Natural killer cell treated with Interleukin-12 subunit alpha and Interleukin-12 subunit beta and Interleukin-15 and Interleukin-18, amount 100 ng/mL, for 72 hours (primary cell): ENCODE measurements at regions not wholly inside any gene's neighbourhood (a gene's known extent, or its start where the extent isn't known, plus 50 kb on each side); places are given as distances from the start of the nearest gene placed in this dataset.
"Not testable (repeated sequence)": the region's sequence is repeated elsewhere in the genome, so short reads cannot be mapped to it uniquely, and the experiment has no call there.

ENCODE experiments used
- ATAC-seq, 2 donors: fragments of 150-1000 bp; cut with Tn5 transposase in 1 of 2; sonication (Bioruptor Pico), chemical (Tn5 transposase) in 1 of 2; 2 replicates each; pipeline ENCODE4 v1.10.0; 2021
- DNase-seq: peaks from one replicate; pipeline ENCODE4 v3.0.0; 2022; ENCODE audit warnings: low spot score
- H3K27ac Mint-ChIP-seq, 2 donors: 1 replicate in 1 of 2; 2 replicates in 1 of 2; pipeline ENCODE4 v1.8.0; 2022; ENCODE audit warnings: mixed read lengths in 2 of 2, mild to moderate bottlenecking in 1 of 2, moderate library complexity in 1 of 2
- H3K27me3 Mint-ChIP-seq, 2 donors: 1 replicate in 1 of 2; 2 replicates in 1 of 2; pipeline ENCODE4 v1.8.0; 2022; ENCODE audit warnings: mixed read lengths in 2 of 2
- H3K36me3 Mint-ChIP-seq: one replicate; pipeline ENCODE4 v1.8.0; 2022; ENCODE audit warnings: mixed read lengths
- H3K4me1 Mint-ChIP-seq, 2 donors: 1 replicate in 1 of 2; 2 replicates in 1 of 2; pipeline ENCODE4 v1.8.0; 2022; ENCODE audit warnings: low read depth in 2 of 2, mixed read lengths in 2 of 2, mild to moderate bottlenecking in 1 of 2
- H3K4me3 Mint-ChIP-seq: one replicate; pipeline ENCODE4 v1.8.0; 2022; ENCODE audit warnings: mixed read lengths
- H3K9me3 Mint-ChIP-seq: 2 replicates; pipeline ENCODE4 v1.8.0; 2022; ENCODE audit warnings: mixed read lengths

GRCh38 chr22:45087802-45088201 lies 75.9 kb upstream of the NUP50 start:
- Mint-ChIP-seq H3K27me3 (peaks cover 16 to 17% of the 10 kb centered on the region in 2 donors), H3K27ac (no peak overlapping the region), H3K9me3 (no peaks in the 10 kb centered on the region), H3K36me3 (no peaks in the 10 kb centered on the region), H3K4me1 (peaks cover 0 to 4% of the 10 kb centered on the region in 2 donors), H3K4me3 (no peak overlapping the region)
- DNase-seq: no peak
- ATAC-seq: no peak

GRCh38 chr22:45088576-45088975 lies 75.1 kb upstream of the NUP50 start:
- H3K27ac Mint-ChIP-seq: no peak overlapping the region
- H3K4me3 Mint-ChIP-seq: no peak overlapping the region
- peaks cover 0 to 4% of the 10 kb centered on the region in 2 donors for H3K4me1 Mint-ChIP-seq
- H3K9me3 Mint-ChIP-seq: no peaks in the 10 kb centered on the region
- no peaks in the 10 kb centered on the region for H3K36me3 Mint-ChIP-seq
- DNase-seq (no peak), ATAC-seq (no peak)
- H3K27me3 Mint-ChIP-seq: peaks cover 11 to 14% of the 10 kb centered on the region in 2 donors

- no peak overlapping the region for H3K27ac Mint-ChIP-seq
- no peaks in the 10 kb centered on the region for H3K36me3 Mint-ChIP-seq
- no peak overlapping the region for H3K4me3 Mint-ChIP-seq
- H3K4me1 Mint-ChIP-seq: no peaks in the 10 kb centered on the region
- H3K9me3 Mint-ChIP-seq: no peaks in the 10 kb centered on the region
- DNase-seq (no peak), ATAC-seq (no peak)
- H3K27me3 Mint-ChIP-seq: peaks cover 0 to 10% of the 10 kb centered on the region in 2 donors
Measured at GRCh38 chr22:45090497-45090910, 73.2 kb upstream of the NUP50 start.

GRCh38 chr22:45091254-45091854 lies 72.4 kb upstream of the NUP50 start:
- peaks cover 5 to 10% of the 10 kb centered on the region in 2 donors for H3K27me3 Mint-ChIP-seq
- no peak overlapping the region for H3K4me3 Mint-ChIP-seq
- no peaks in the 10 kb centered on the region for H3K36me3 Mint-ChIP-seq
- H3K27ac Mint-ChIP-seq: no peak overlapping the region
- H3K4me1 Mint-ChIP-seq: peaks cover 0 to 2% of the 10 kb centered on the region in 2 donors
- no peaks in the 10 kb centered on the region for H3K9me3 Mint-ChIP-seq
- DNase-seq: no peak
- no peak for ATAC-seq

DNA sequence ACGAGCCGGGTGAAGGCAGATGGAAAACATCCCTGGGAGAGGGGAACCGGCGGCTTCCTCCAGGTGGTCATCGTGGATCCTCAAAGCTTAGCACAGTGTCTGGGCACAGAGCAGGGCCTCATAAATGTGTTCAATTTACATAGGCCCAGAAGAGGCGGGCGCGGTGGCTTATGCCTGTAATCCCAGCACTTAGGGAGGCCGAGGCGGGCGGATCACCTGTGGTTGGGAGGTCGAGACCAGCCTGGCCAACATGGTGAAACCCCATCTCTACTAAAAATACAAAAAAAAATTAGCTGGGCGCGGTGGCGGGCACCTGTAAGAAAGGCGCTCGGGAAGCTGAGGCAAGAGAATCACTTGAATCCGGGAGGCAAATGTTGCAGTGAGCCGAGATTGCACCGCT lies 71.8 kb upstream of the NUP50 start:
- not testable (repeated sequence) for H3K27ac Mint-ChIP-seq, H3K4me1 Mint-ChIP-seq, ATAC-seq, H3K9me3 Mint-ChIP-seq, H3K4me3 Mint-ChIP-seq, DNase-seq, H3K36me3 Mint-ChIP-seq
- peaks cover 9 to 11% of the 10 kb centered on the region in 2 donors for H3K27me3 Mint-ChIP-seq

DNA sequence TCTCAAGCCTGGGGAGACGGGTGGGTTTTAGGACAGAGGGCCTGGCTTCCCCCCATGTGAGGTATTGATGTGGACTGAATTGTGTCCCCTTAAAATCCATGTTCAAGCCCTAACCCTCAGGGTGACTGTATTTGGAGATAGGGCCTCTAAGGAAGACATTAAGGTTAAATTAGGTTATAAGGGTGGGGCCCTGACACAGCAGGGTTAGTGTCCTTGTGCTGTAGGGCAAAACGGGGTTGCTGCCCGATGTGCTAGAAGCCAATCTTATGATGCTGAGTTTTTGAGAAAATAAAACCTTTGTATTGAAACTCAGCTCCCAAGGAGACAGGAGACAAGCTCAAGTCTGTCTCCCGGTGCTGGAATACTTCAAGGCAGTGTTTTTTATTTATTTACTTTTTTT lies 71.1 kb upstream of the NUP50 start:
- Mint-ChIP-seq H3K27ac (no peak overlapping the region), H3K27me3 (peaks cover 16% of the 10 kb centered on the region in 2 donors), H3K4me3 (no peak overlapping the region), H3K9me3 (no peaks in the 10 kb centered on the region), H3K36me3 (no peaks in the 10 kb centered on the region), H3K4me1 (peaks cover 0 to 3% of the 10 kb centered on the region in 2 donors)
- no peak for DNase-seq
- ATAC-seq: no peak

DNA sequence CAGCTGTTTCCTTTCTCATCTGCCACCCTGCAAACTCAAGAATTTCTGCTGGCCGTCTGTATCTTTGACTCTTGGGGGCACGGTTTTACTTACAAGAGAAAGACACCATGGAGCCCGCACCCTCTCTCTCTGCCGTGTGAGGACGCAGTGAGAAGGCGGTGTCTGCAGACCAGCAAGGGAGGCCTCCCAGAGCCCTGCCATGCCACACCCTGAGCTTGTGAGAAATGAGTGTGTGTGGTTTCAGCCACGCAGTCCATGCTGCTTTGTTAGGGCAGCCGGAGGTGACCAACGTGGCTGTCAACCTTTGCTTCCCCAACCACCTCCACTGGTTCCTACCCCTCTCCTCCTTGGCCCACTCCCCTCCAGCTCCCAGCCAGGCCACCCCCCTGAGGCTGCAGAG lies 70.1 kb upstream of the NUP50 start:
- H3K4me3 Mint-ChIP-seq: no peak overlapping the region
- ATAC-seq: no peak
- no peaks in the 10 kb centered on the region for H3K9me3 Mint-ChIP-seq
- peaks cover 0 to 3% of the 10 kb centered on the region in 2 donors for H3K4me1 Mint-ChIP-seq
- no peaks in the 10 kb centered on the region for H3K36me3 Mint-ChIP-seq
- H3K27ac Mint-ChIP-seq: no peak overlapping the region
- H3K27me3 Mint-ChIP-seq: peaks cover 16% of the 10 kb centered on the region in 2 donors
- no peak for DNase-seq

GRCh38 chr22:45094081-45094720 lies 69.5 kb upstream of the NUP50 start:
- H3K9me3 Mint-ChIP-seq: no peaks in the 10 kb centered on the region
- no peak overlapping the region for H3K4me3 Mint-ChIP-seq
- peaks cover 0 to 3% of the 10 kb centered on the region in 2 donors for H3K4me1 Mint-ChIP-seq
- no peak for DNase-seq
- no peaks in the 10 kb centered on the region for H3K36me3 Mint-ChIP-seq
- peaks cover 16% of the 10 kb centered on the region in 2 donors for H3K27me3 Mint-ChIP-seq
- peak in 1 of 2 donors; percentile 32 for ATAC-seq
- H3K27ac Mint-ChIP-seq: no peak overlapping the region

- no peak for ATAC-seq
- no peak overlapping the region for H3K4me3 Mint-ChIP-seq
- H3K27me3 Mint-ChIP-seq: peaks cover 18 to 21% of the 10 kb centered on the region in 2 donors
- no peaks in the 10 kb centered on the region for H3K9me3 Mint-ChIP-seq
- H3K36me3 Mint-ChIP-seq: no peaks in the 10 kb centered on the region
- no peak overlapping the region for H3K27ac Mint-ChIP-seq
- no peak for DNase-seq
- peaks cover 0 to 3% of the 10 kb centered on the region in 2 donors for H3K4me1 Mint-ChIP-seq
Measured at GRCh38 chr22:45094825-45095224, 68.9 kb upstream of the NUP50 start.

DNA sequence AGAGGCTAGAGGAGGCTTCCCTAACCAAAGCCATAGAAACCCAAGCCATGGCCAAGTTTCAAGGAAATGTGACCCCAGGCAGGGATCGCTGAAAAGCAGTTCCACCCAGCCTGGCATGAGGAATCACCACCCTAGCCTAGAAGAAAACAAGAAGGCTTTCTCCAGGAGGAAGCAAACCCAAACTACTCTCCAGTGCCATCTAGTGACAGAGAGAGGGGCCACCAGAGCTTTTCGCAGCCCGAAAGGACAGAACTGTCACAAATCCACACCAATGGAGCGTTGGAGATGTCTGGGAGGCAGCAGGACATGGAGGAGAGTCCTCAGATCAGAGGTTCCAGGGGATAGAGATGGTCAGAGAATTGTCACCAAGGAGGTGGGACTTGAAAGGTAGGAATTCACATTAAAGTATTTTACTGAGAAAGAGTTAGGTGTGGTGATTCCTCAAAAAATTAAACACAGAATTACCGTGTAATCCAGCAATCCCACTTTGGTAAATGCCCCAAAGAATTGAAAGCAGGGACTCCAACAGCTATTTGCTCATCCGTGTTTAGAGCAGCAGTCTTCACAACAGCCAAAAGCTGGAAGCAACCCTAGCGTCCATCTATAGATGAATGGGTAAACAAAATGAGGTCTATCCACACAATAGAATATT lies 67.3 kb upstream of the NUP50 start:
- ATAC-seq (peak in 1 of 2 donors; percentile 50), DNase-seq (no peak)
- peaks cover 0 to 3% of the 10 kb centered on the region in 2 donors for H3K4me1 Mint-ChIP-seq
- H3K4me3 Mint-ChIP-seq: no peak overlapping the region
- peaks cover 20 to 32% of the 10 kb centered on the region in 2 donors for H3K27me3 Mint-ChIP-seq
- H3K27ac Mint-ChIP-seq: no peak overlapping the region
- H3K9me3 Mint-ChIP-seq: no peaks in the 10 kb centered on the region
- H3K36me3 Mint-ChIP-seq: no peaks in the 10 kb centered on the region

DNA sequence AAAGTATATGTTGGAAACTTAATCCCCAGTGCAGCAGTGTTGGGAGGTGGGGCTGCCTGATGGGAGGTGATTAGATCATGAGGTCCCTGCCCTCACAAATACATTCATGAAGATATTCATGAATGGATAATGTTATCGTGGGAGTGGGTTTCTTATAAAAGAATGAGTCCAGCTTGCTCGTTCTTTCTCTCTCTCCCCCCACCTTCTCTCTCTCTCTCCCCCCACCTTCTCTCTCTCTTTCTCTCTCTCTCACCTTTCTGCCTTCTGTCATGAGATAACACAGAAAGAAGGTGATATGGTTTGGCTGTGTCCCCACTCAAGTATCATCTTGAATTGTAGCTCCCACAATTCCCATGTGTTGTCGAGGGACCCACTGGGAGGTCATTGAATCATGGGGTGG lies 66.7 kb upstream of the NUP50 start:
- Mint-ChIP-seq H3K4me3 (no peak overlapping the region), H3K4me1 (peaks cover 0 to 3% of the 10 kb centered on the region in 2 donors), H3K27ac (no peak overlapping the region), H3K36me3 (no peaks in the 10 kb centered on the region), H3K9me3 (no peaks in the 10 kb centered on the region), H3K27me3 (peaks cover 20 to 32% of the 10 kb centered on the region in 2 donors)
- DNase-seq: no peak
- no peak for ATAC-seq

DNA sequence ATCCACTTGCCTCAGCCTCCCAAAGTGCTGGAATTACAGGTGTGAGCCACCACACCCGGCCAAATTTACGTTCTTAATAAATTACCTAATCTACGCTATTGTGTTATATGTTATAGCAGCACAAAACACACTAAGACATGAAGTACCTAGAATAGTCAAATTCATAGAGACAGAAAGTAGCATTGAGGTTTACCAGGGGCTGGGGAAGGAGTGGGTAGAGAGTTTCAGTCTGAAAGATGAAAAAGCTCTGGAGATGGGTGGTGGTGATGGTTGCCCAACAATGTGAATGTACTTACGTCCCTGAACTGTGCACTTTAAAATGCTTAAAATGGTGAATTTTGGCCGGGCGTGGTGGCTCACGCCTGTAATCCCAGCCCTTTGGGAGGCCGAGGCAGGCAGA lies 65.7 kb upstream of the NUP50 start:
- ATAC-seq (no peak), DNase-seq (no peak)
- Mint-ChIP-seq H3K27me3 (peaks cover 27 to 35% of the 10 kb centered on the region in 2 donors), H3K27ac (no peak overlapping the region), H3K4me1 (peaks cover 0 to 3% of the 10 kb centered on the region in 2 donors), H3K9me3 (no peaks in the 10 kb centered on the region), H3K4me3 (no peak overlapping the region), H3K36me3 (no peaks in the 10 kb centered on the region)

DNA sequence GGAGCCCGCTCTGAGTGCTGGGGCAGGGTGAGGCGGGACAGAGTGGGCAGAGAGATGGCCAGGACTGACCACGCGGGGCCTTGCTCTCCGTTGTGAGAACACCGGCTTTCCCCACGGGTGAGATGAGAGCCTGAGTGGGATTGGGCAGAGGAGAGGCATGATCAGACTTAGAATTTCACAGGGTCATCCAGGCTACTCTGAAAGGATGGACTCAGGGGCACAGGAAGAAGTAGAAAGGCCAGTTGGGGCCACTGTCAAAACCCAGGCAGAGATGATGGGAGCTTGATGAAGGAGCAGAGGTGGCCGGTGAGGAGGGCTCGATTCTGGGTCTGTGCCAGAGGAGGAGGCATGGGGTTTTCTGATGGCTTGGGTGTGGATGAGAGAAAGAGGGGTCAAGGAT lies 63.8 kb upstream of the NUP50 start:
- no peaks in the 10 kb centered on the region for H3K9me3 Mint-ChIP-seq
- H3K4me1 Mint-ChIP-seq: peaks cover 0 to 3% of the 10 kb centered on the region in 2 donors
- peaks cover 24 to 38% of the 10 kb centered on the region in 2 donors for H3K27me3 Mint-ChIP-seq
- H3K4me3 Mint-ChIP-seq: no peak overlapping the region
- H3K36me3 Mint-ChIP-seq: no peaks in the 10 kb centered on the region
- no peak overlapping the region for H3K27ac Mint-ChIP-seq
- DNase-seq (no peak), ATAC-seq (no peak)

DNA sequence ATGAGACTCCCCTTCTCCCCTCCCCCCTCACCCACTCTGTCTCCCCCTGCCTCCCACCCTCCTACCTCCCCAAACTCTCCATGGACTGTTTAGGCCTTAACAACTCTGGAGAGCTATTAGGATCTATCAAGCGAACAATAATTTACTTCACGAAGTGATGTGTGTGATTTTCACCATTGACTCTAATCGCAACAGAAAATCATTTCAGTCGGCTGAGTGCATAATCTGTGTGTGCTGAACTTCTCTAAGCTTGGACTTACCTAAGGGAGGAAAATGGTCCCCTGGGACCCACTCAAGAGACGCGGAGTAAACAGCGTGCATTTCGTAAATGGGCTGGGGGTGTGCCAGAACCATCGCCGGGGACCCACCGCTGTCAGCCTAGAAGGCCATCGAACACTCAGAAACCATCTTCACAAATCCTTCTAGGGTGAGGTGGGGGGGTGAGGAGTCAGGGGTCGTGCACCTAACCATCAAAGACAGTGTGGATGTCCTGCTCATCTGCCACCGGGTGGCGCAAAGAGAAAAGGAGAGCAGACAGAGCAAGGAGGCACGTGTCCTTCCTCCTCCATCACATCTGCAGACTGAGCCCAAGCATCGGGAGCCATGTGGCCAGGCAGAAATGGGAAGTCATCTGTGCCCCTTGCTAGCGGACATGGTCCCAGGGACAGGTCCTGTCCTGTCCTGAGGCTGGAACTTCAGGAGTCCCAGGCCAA lies 62.1 kb upstream of the NUP50 start:
- no peaks in the 10 kb centered on the region for H3K9me3 Mint-ChIP-seq
- no peaks in the 10 kb centered on the region for H3K36me3 Mint-ChIP-seq
- no peaks in the 10 kb centered on the region for H3K4me1 Mint-ChIP-seq
- H3K27me3 Mint-ChIP-seq: peaks cover 26 to 43% of the 10 kb centered on the region in 2 donors
- ATAC-seq (peak in 1 of 2 donors; percentile 45), DNase-seq (no peak)
- H3K27ac Mint-ChIP-seq: no peak overlapping the region
- no peak overlapping the region for H3K4me3 Mint-ChIP-seq
